HG03097 (cell line): ENCODE measurements at regions not wholly inside any gene's neighbourhood (a gene's known extent, or its start where the extent isn't known, plus 50 kb on each side); places are given as distances from the start of the nearest gene placed in this dataset.

Experiments
- ATAC-seq: cut with Tn5 transposase; IDR thresholded peaks from one replicate; pipeline ENCODE4 v1.9.1; 2021; ENCODE audit not compliant: unreplicated experiment, low FRiP score

DNA sequence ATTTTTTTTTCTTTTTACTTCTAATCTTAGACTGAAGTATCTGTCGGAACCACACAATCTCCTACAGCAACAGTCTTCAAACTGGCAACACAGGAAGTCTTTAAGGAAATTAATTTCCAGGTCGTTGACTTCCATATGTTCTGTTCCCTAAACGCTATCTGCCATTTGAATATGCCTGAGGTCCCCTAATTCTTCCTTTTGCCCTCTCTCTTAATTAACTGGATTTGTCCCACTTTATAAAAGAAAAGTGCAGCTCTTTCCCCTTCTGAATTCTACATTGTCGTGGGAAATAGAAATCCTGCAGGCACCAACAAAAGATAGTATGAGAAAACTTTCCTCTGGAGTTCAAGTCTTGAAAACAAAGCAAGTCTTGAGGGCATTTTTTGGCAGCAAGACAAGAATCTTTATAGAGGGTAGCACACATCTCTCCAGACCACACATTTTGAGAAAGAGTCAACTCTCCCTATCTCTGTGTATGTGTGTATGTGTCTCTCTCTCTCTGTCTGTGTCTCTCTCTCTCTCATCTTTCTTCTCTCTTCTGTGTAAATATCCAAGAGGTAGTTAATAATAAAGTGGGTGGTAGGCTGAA is 879.8 kb downstream of the SOCS6 start:
- no peak for ATAC-seq

DNA sequence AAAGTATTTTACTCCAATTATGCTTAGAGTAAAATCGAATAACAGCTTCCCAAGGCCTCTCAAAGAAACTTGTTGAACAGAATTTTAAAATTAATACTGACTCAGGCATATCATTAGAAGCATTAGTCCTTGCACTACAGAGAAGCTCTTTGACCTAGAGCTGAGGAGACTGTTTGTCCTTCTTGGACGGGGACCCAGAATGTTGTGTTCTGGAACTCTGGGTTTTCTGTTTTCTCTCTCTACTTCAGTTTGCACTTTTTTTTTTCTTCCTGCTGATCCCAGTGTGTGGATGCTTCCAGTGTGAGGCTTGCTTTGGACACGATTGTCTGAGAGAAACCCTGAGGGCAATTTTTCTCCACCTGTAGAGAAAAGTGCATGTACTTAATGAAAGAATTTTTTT is 847.6 kb downstream of the SOCS6 start:
- no peak for ATAC-seq

DNA sequence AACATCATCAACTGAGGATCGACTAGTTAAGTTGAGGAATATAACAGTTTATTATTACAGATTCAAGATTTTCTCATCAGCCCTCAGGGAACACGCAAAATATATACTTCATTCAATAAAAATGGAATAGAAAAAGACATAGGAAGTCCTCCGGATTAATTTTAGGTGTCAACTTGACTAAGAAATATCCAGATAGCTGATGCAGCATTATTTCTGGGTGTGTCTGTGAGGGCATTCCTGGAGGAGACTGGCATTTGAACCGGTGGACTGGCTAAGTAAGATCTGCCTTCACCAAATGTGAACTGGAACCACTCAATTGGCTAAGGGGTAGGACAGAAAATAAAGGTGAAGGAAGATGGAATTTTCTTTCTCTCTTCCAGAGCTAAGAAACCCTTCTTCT is 845.3 kb downstream of the SOCS6 start:
- ATAC-seq: no peak

DNA sequence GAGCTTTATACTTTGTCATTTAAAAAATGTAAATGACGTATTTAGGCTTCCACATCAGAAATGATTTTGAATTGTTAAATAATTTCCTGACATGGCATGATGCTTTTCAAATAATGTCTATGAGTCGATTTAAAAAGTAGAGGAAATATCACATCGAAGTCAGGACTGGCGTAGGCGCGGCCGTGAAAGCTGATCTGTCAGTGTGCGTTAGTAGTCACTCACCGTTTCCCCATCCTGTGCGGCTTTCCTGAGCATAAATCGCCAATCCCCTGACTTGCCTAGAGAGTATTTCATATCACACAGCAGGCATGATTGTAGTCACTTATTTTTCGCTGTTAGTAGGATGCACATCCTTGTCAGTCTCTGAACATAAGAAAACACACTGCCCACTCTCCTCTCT is 843.1 kb downstream of the SOCS6 start:
- ATAC-seq: no peak

DNA sequence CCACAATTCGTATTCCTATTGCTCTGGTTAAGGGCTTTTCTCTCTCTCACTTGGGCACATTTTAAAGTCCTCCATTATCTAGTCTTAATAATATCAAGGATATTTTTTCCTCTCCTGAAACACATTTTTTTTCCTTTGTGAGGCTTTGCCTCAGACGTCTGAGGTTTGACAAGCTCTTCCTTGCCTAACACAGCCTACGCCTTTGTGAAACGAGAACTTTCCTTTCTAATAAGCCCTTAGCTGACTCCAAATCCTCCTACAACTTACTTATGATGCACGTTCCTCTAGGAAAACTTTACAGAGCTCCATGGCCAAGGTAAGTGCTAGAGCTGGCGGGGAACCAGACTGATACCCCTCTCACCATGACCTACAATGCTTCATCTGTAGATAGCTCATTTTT is 841.5 kb downstream of the SOCS6 start:
- ATAC-seq: no peak

DNA sequence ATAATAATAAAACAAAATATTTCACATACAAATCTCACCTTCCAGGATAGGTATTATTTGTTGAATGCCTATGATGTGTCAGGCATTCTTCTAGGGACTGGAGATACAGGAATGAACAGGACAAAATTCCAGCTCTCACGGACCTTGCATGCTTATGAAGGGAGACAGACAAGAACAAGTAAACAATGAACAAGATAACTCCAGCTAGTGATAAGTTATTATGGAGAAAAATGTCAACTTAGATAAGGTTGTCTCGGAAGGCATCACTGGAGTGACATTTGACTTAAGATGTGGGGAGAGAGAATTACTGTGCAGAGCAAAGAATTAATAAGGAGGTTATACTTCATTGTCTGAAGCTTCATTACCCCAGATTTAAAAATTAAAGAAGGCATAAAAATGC is 836.7 kb downstream of the SOCS6 start:
- ATAC-seq: no peak

DNA sequence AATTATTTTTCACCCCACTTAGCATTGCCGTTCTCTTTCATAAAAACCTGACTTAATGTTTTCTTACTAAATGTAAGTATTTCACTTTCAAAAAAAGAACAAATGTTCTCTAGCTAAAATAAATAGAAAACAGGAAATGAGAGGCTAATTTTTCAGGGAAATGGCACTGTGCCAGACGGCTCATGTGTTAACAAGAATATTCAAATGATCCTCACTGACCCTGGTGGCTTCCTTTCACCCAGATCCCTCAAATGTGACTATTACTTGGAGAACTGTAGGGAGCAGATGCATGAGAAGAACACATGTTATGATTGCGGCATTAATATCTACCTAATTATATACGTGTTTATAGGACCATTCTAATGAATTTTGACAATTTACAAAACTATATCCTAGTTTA is 827.7 kb downstream of the SOCS6 start:
- no peak for ATAC-seq

DNA sequence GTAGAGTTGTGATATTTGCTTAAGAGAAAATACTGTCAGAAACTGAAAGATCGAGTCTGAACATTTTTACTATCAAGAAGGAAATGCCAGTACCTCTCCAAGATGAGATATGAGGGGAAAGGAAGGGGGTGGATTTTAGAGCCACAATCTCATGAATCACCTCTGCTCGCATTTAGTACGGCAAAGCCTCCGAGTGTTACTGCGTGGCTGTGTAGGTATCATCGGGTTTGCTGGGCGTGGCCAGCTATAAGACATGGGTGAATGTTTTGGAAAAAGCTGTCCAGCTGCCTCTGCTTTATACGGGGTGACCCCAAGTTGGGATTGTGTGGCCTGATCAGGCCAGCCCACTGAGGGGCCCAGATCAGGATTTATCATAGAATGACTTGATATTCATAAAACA is 826.4 kb downstream of the SOCS6 start:
- ATAC-seq: no peak

DNA sequence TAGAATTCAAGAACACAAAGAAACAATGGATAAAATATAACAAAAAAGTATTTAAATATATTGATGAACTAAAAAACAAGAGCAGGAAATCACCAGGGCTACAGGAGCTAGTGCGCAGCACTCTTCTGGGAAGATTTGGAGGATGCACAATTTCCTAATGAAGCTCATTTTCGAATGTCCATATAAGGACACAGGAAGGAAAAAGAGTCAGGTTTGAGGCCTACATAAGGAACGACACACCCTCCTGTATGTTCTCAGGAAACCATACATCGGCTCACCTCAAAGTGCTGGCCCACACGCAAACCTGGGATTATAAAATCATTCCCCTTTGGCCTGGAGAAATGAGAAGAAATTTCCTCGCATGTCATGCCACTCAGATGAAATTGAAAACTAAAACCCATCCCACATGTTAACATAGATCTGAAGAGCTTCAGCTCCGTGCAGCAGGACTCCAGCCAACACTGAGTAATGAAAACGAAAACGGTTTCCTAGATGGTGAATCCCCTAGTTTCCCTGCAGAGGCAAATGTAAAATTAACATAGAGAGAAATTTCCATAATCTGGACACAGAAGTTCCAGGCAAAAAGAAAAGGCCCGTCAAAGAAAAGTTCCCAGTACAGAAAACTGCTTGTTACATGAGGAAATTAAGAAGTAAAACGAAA is 825.8 kb downstream of the SOCS6 start:
- ATAC-seq: no peak

DNA sequence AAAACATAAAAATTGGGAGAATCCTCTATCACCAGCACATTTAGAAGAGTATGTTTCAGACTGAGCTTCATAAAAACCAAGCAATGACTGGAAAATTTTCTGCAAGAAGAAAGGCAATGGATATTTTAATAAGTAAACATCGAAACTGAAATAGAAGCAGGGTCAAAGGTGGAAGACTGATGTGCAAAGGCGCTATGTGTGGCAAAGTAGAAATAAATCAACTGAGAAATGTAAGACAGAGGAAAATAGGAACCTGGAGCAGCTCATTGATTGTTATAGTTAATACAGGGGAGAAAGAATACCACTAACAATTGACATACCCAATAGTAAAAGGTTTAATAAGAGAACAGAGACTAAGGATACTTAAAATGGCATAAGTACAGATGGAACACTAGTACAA is 818.4 kb downstream of the SOCS6 start:
- no peak for ATAC-seq

DNA sequence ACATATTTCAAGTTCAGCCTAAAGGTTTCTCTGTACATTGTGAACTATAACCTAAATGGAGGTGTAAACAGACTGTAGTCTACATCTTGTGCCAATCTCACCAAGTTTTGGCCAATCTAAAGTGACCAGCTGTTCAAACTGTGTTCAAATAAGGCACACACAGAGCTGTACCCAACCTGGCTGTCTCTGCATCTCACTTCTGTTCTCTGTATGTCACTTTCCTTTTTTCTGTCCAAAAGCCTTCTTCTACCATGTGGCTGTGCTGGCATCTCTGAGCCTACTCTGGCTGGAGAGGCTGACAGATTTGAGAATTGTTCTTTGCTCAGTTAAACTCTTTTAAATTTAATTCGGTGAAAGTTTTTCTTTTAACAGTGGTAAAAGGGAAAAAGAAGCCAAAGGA is 817.9 kb downstream of the SOCS6 start:
- no peak for ATAC-seq

DNA sequence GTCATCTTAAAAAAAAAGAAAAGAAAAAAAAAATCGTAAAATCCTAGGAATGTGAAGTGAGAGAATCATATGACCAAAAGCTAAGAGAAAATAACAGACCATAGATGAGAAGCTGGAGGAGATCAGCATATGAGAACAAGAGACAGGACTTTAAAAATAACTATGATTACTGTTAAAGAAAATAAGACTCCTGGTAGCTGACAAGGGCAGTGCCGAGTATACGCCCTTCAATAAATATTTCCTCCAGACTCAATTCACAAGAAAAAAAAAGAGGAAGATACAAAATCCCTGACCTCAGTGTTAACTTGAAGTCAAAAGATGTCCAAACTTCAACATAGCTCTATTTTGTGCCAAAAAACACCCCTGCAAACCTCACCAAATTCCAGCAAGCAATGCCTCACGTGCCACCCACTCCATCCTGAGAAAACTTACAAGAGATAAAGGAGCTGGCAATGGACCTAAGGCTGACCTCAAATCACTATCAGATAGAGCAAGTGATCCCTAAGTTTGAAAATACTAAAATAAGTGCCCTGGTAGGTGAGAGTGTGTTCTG is 817.2 kb downstream of the SOCS6 start:
- ATAC-seq: no peak

DNA sequence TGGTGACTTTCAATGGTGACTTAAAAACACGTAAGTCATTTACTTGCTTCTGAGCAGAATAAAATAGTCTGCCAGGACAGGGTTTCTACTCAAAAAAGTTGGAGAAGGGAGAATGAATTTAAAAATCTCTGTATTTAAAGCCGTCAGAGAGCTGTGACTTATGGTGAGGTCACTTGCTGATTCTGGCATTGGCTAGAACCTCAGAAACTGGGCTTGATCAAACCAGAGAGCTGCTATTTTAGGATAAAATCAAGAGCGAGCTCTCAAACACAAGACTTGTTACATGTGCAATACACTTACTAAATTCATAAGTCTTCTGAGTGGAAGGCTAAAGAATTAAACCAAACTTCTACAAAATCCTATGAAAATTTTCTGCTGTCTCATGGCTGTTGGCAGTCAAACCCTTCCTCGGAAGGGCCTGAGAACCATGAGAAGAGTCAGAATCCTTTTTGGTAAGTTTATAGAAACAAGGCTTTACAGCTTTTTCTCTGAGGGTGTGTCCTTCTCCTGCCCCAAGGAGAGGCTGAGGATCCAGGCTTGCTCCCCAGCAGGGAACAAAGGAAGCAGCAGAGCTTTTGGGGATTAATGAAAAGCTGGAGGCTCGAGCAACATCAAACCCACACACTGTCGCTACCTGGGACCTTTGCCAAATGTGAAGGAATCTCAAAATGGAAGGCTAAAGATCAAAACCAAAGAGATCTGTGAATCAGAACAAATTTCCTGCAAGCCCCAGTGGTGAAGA is 816.4 kb downstream of the SOCS6 start:
- ATAC-seq: no peak

DNA sequence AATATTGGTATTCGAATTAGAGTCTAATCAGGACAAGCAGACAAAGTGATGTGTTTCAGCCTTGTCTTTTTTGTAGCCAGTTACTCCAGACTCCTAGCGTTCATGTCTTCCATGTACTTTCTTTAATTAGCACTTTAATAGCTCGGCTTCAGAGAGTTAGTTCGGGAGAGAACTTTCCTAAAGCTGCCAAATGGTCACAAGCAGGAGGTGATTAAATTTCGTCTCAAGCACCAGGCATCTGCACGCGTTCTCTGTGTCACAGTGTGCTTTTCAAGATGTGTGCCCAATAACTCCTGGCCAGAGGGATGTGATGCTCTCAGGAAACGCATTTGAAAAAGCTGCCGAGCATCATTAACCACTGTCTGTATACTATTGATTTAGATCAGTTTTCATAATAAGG is 790.8 kb downstream of the SOCS6 start:
- ATAC-seq: no peak

DNA sequence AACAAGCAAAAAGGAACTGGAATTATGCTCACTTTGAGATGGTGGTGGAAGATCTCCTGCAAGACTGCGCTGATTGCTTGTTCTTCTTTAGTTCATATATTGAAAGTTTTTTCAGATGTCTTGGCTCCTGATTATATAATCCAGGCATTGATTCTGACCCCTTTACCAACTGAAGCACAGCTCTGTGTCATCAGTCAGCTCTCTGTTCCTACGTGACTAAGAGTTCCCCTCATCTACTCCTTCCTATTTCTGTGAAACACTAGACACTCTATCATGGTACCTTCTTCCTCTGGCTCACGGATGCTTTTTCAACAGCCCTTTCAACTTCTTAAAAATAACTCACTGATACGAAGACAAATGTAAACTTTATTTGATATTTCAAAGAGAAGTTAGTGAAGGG is 788.6 kb downstream of the SOCS6 start:
- no peak for ATAC-seq

DNA sequence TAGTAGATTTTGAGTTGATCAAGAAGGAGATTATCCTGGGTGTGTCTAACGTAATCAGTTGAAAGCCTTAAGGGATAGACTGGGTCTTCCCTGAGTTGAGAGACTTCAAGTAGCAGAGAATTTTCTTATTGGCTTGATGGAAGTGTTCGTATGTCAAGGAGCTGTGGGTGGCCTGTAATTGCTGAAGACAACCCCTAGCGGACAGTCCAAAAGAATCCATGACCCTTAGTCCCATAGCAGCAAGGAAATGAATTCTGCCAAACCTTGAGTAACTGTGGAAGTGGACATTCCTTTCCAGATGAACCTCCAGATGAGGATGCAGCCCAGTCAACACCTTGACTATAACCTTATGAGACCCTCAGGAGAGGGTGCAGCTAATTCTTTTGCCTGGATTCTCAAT is 786.3 kb downstream of the SOCS6 start:
- no peak for ATAC-seq

DNA sequence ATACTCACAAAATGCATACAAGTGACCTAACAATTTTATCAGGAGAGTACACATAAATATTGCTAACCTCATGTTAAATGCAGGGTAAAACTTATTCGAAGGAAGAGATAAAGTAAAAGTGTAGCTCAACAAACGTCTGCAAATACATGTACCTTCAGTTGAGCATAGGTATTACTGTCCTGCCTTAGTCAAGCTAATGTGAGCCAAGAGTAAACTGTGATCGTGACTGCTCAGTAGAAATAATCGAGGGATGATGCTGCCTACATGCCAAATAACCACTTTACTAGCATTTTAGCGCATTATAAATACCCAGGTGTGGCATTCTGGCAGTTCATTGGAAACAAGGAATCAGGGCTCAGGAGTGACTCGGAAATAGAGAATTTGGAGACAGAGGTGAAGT is 779.5 kb downstream of the SOCS6 start:
- ATAC-seq: no peak

DNA sequence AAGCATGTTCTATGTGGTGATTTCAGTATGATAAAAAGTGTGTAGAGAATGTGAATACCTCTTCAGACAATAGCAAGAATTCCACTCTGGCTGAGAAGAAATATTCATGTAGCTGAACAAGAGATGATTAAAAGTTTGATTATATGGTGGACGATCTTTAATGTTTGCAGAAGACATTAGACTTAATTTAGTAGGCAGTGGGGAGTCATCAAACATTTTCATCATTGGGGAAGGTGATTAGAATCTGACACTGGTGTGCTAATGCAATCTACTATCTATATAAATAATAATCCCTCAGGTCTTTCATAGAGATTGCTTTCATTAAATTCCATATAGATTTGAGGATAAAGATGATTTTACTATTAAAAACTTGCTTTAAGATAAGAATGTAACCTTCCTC is 761.0 kb downstream of the SOCS6 start:
- no peak for ATAC-seq

DNA sequence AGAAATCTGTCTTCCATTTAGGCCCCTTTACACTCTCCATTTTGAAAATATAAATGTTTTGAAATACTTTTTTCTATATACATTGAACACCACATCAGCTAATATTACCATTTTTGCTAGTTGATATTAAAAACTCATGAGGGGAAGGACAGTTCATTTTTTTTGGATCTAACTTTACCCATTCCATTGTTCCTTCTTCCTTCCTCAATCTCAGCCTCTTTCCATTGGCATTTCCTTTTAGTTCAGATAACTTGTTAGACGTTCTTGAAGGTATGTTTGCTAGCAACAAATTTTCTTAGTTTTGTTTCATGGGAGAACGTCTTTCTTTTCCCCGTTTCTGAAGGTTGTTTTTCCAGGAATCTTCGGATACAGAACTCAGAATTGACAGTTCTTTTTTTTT is 759.0 kb downstream of the SOCS6 start:
- no peak for ATAC-seq

DNA sequence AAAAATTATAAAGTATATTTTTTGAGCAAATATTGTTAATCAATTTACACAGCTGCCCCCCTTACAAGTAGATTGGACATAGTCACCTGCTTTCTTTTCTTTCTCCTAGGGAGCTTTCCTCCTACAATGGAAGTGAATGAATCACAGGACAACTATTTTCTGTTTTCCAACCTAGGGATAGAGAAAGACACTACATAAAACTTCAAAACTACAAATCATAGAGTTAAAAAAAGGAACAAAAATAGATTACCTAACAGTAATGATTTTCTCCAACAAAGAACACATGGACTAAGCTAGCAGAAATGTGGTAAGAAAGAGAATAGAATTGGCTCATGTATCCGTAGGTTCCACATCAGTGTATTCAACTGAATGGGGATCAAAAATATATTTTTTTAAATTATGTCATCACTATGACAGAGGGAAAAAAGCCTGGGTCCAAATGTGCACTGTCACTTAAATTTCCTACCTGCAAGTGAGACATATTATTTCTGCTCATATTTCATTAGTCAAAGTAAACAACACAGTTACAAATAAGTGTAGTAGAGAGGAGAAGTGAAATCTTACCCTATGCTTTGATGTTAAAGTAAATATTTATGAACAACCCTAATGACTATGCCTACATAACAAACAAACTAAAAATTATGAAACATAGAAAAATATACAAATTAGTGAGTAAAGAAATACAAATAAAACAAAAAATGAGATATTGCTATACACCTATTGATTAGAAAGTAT is 756.7 kb downstream of the SOCS6 start:
- ATAC-seq: no peak

DNA sequence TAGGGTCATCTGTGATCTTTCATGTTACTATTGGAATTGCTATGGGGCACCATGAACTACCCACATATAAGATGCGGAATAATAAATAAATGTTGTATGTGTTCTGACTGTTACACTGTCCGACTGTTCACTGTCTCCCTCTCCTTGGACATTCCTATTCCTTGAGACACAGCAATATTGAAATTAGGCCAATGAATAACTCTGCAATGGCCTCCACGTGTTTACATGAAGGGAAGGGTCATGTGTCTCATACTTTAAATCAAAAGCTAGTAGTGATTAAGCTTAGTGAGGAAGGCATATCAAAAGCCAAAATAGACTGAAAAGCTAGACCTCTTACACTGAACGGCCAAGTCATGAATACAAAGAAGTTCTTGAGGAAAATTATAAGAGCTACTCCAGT is 751.3 kb downstream of the SOCS6 start:
- no peak for ATAC-seq
